ENCODE measurements at regions not wholly inside any gene's neighbourhood (a gene's known extent, or its start where the extent isn't known, plus 50 kb on each side); places are given as distances from the start of the nearest gene placed in this dataset.

GRCh38 chr13:36515466-36515865, 83.2 kb downstream of the CCNA1 start:
- intact Hi-C loops (cut with DNase I): no loop called here
- FAIRE-seq (no peak), ATAC-seq (no peak), DNase-seq (no peak)
- WGBS, 2 donors: 85 to 95% methylated on average over 4 of the region's 4 CpGs
- TF ChIP-seq CTCF (IDR thresholded peaks at IDR 0.05): no peak
- no peak overlapping the region for H3K27ac ChIP-seq
- no peaks in the 10 kb centered on the region for H3K4me1 ChIP-seq
- no peak overlapping the region for H3K4me3 ChIP-seq
- H3K36me3 ChIP-seq: no peaks in the 10 kb centered on the region
- no peaks in the 10 kb centered on the region for H3K9me3 ChIP-seq
- no peaks in the 10 kb centered on the region for H3K27me3 ChIP-seq

GRCh38 chr13:36516225-36516624, 83.9 kb downstream of the CCNA1 start:
- Histone ChIP-seq H3K4me1 (no peaks in the 10 kb centered on the region), H3K4me3 (no peak overlapping the region), H3K27me3 (no peaks in the 10 kb centered on the region), H3K9me3 (no peaks in the 10 kb centered on the region), H3K36me3 (no peaks in the 10 kb centered on the region), H3K27ac (no peak overlapping the region)
- ATAC-seq: no peak
- WGBS, 2 donors: 40 to 51% methylated on average over 2 of the region's 2 CpGs
- no peak for FAIRE-seq
- no peak for TF ChIP-seq CTCF (IDR thresholded peaks at IDR 0.05)
- no peak for DNase-seq
- intact Hi-C loops (cut with DNase I): no loop called here

DNA sequence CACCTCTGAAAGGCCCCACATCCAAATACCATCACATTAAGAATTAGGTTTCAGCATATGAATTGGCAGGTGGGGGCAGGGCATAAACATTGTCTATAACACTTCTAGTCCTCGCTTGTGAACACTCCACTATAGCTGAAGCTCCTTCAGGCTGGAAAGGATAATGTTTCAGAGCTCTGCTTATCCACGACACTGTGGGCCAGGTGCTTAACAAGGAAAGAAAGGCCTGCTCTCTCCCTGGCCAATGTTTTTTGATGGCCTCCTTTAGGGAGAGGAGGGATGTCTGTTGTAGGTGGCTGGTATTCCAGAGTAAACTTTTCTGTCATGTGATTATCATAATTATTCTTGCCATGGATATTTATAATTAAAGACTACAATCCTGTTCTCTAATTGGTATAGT, 86.4 kb downstream of the CCNA1 start:
- ATAC-seq (no peak), FAIRE-seq (no peak), DNase-seq (no peak)
- Histone ChIP-seq H3K27me3 (no peaks in the 10 kb centered on the region), H3K36me3 (no peaks in the 10 kb centered on the region), H3K9me3 (no peaks in the 10 kb centered on the region), H3K27ac (no peak overlapping the region), H3K4me1 (no peaks in the 10 kb centered on the region), H3K4me3 (no peak overlapping the region)
- intact Hi-C loops (cut with DNase I): no loop called here
- WGBS, 2 donors: 69 to 89% methylated on average over 2 of the region's 2 CpGs
- TF ChIP-seq CTCF (IDR thresholded peaks at IDR 0.05): no peak

DNA sequence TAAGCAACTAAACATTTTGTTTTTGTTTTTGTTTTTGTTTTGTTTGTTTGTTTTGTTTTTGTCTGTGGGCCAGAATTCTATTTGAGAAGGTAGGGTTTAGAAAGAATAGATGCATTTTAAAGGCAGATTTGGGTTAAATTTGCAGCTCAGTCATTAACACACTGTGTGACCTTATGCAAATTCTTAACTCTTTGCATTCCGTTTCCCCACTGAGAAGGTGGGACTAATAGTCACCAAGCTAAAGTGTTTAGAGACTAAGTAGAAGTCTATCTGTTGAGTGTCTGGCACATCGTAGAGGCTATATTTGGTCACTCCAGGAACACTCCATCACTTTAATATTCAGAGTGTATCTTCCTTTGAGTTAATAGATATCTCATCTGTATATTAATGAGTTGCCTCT, 87.1 kb downstream of the CCNA1 start:
- no peak for FAIRE-seq
- H3K27ac ChIP-seq: no peak overlapping the region
- intact Hi-C loops (cut with DNase I): no loop called here

DNA sequence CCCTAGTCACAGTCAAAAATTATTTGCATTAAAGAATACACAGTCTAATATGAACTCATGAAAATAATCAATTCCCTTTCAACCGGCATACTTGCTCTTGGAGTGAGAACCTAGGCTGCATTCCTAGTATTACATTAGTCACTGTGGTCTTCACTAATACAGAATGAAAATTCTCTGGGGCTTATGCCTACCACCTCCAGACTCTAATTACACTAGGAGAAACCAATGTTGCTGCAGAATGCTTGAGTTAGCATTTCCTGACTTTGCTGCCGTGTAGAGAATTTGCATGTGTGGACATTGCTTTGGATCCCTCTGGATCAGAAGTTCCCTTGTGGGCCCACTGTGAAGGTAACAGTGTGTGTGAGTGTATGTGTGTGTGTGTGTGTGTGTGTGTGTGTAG, 87.8 kb downstream of the CCNA1 start:
- Histone ChIP-seq H3K9me3 (no peaks in the 10 kb centered on the region), H3K27me3 (no peaks in the 10 kb centered on the region), H3K4me1 (no peaks in the 10 kb centered on the region), H3K4me3 (no peak overlapping the region), H3K27ac (no peak overlapping the region), H3K36me3 (no peaks in the 10 kb centered on the region)
- FAIRE-seq: no peak
- WGBS, 2 donors: 57 to 74% methylated on average over 2 of the region's 2 CpGs
- intact Hi-C loops (cut with DNase I): no loop called here
- no peak for TF ChIP-seq CTCF (IDR thresholded peaks at IDR 0.05)
- DNase-seq: no peak
- ATAC-seq: no peak

More for the DNA sequence above, 87.1 kb downstream of the CCNA1 start:
- Histone ChIP-seq H3K4me3 (no peak overlapping the region), H3K27me3 (no peaks in the 10 kb centered on the region), H3K4me1 (no peaks in the 10 kb centered on the region), H3K36me3 (no peaks in the 10 kb centered on the region), H3K9me3 (no peaks in the 10 kb centered on the region)
- 52 to 72% methylated on average over 2 of the region's 2 CpGs for WGBS, 2 donors
- no peak for ATAC-seq
- DNase-seq: no peak
- no peak for TF ChIP-seq CTCF (IDR thresholded peaks at IDR 0.05)
